ENCODE measurements at regions not wholly inside any gene's neighbourhood (a gene's known extent, or its start where the extent isn't known, plus 50 kb on each side); places are given as distances from the start of the nearest gene placed in this dataset.

- peaks cover 0 to 11% (median 6%) of the 10 kb centered on the region in 4 donors for H3K4me1 ChIP-seq
- no peak overlapping the region for H3K27ac ChIP-seq (replicated peaks in 1 of 4)
- TF ChIP-seq POLR2AphosphoS5 (IDR thresholded peaks at IDR 0.05) (no peak), CTCF (IDR thresholded peaks at IDR 0.05) (no peak)
- no peak for DNase-seq (ENCODE audit: extremely low spot score)
- H3K9me3 ChIP-seq, result no peaks in the 10 kb centered on the region
- no peaks in the 10 kb centered on the region for H3K36me3 ChIP-seq
- H3K4me3 ChIP-seq, result no peak overlapping the region
- intact Hi-C loops (cut with DNase I), result no loop called here
- no peaks in the 10 kb centered on the region for H3K27me3 ChIP-seq
- WGBS, result 78% methylated on average over 2 of the region's 2 CpGs
These were observed 335.2 kb upstream of the NPSR1 start for GRCh38 chr7:34322841-34323240.

GRCh38 chr7:34327681-34328080 lies 330.3 kb upstream of the NPSR1 start:
- no peak overlapping the region for H3K27ac ChIP-seq (replicated peaks in 1 of 4)
- TF ChIP-seq EP300 (IDR thresholded peaks at IDR 0.05) (no peak), CTCF (IDR thresholded peaks at IDR 0.05) (no peak), POLR2AphosphoS5 (IDR thresholded peaks at IDR 0.05) (no peak), POLR2A (IDR thresholded peaks at IDR 0.05; ENCODE audit: low read depth) (no peak)
- no peak overlapping the region for H3K4me3 ChIP-seq
- no peaks in the 10 kb centered on the region for H3K36me3 ChIP-seq
- H3K27me3 ChIP-seq, result no peaks in the 10 kb centered on the region
- intact Hi-C loops (cut with DNase I), result no loop called here
- H3K4me1 ChIP-seq, result no peaks in the 10 kb centered on the region
- no peaks in the 10 kb centered on the region for H3K9me3 ChIP-seq
- WGBS, result 90% methylated on average over 1 of the region's 1 CpG
- DNase-seq (ENCODE audit: extremely low spot score), result no peak

GRCh38 chr7:34330308-34330707 lies 327.7 kb upstream of the NPSR1 start:
- no peak for DNase-seq (ENCODE audit: extremely low spot score)
- Histone ChIP-seq H3K9me3 (no peaks in the 10 kb centered on the region), H3K27ac (replicated peaks in 1 of 4) (no peak overlapping the region), H3K4me1 (no peaks in the 10 kb centered on the region), H3K4me3 (no peak overlapping the region), H3K36me3 (no peaks in the 10 kb centered on the region), H3K27me3 (no peaks in the 10 kb centered on the region)
- intact Hi-C loops (cut with DNase I), result no loop called here
- TF ChIP-seq EP300 (IDR thresholded peaks at IDR 0.05), result no peak
- 75% methylated on average over 3 of the region's 3 CpGs for WGBS

- H3K27ac ChIP-seq (replicated peaks in 1 of 4), result no peak overlapping the region
- no peak overlapping the region for H3K4me3 ChIP-seq
- TF ChIP-seq CTCF (IDR thresholded peaks at IDR 0.05) (no peak), EP300 (IDR thresholded peaks at IDR 0.05) (no peak), POLR2A (IDR thresholded peaks at IDR 0.05; ENCODE audit: low read depth) (no peak), POLR2AphosphoS5 (IDR thresholded peaks at IDR 0.05) (no peak)
- H3K27me3 ChIP-seq, result no peaks in the 10 kb centered on the region
- no peaks in the 10 kb centered on the region for H3K36me3 ChIP-seq
- no peak for DNase-seq (ENCODE audit: extremely low spot score)
- no peaks in the 10 kb centered on the region for H3K4me1 ChIP-seq
- intact Hi-C loops (cut with DNase I), result no loop called here
- no peaks in the 10 kb centered on the region for H3K9me3 ChIP-seq
- 81% methylated on average over 2 of the region's 2 CpGs for whole genome bisulfite sequencing
These were observed 326.9 kb upstream of the NPSR1 start for GRCh38 chr7:34331102-34331501.

GRCh38 chr7:34332006-34332405 lies 326.0 kb upstream of the NPSR1 start:
- H3K4me3 ChIP-seq, result no peak overlapping the region
- WGBS, result 82% methylated on average over 4 of the region's 4 CpGs
- H3K27ac ChIP-seq (replicated peaks in 1 of 4), result no peak overlapping the region
- H3K27me3 ChIP-seq, result no peaks in the 10 kb centered on the region
- no peaks in the 10 kb centered on the region for H3K9me3 ChIP-seq
- intact Hi-C loops (cut with DNase I), result no loop called here
- TF ChIP-seq POLR2AphosphoS5 (IDR thresholded peaks at IDR 0.05) (no peak), CTCF (IDR thresholded peaks at IDR 0.05) (no peak), EP300 (IDR thresholded peaks at IDR 0.05) (no peak), POLR2A (IDR thresholded peaks at IDR 0.05; ENCODE audit: low read depth) (no peak)
- no peaks in the 10 kb centered on the region for H3K36me3 ChIP-seq
- no peak for DNase-seq (ENCODE audit: extremely low spot score)
- H3K4me1 ChIP-seq, result no peaks in the 10 kb centered on the region

Data from esophagus muscularis mucosa (tissue), 4 donors.